Endodermal cell (in vitro differentiated cells): ENCODE measurements at regions not wholly inside any gene's neighbourhood (a gene's known extent, or its start where the extent isn't known, plus 50 kb on each side); places are given as distances from the start of the nearest gene placed in this dataset.
"Not testable (repeated sequence)": the region's sequence is repeated elsewhere in the genome, so short reads cannot be mapped to it uniquely, and the experiment has no call there.

Source experiments
- DNase-seq: peaks from one replicate; pipeline ENCODE4 v3.0.0-alpha.2; 2017
- H3K27ac ChIP-seq: 2 replicates; pipeline ENCODE4 v1.5.1; 2013; ENCODE audit warnings: mild to moderate bottlenecking, low read depth, low read length, moderate library complexity
- H3K27me3 ChIP-seq: 2 replicates; pipeline ENCODE4 v1.6.1; 2013; ENCODE audit warnings: mild to moderate bottlenecking, low read length, moderate library complexity; ENCODE audit not compliant: insufficient read depth, control insufficient read depth, poor library complexity, severe bottlenecking
- H3K36me3 ChIP-seq: 2 replicates; pipeline ENCODE4 v1.7.0; 2013; ENCODE audit warnings: mild to moderate bottlenecking, low read length, moderate library complexity; ENCODE audit not compliant: control insufficient read depth, insufficient read depth
- H3K4me1 ChIP-seq: one replicate; pipeline ENCODE4 v1.7.0; 2013; ENCODE audit warnings: low read length; ENCODE audit not compliant: control insufficient read depth, insufficient read depth
- H3K4me3 ChIP-seq: 2 replicates; pipeline ENCODE4 v1.5.1; 2013; ENCODE audit warnings: mild to moderate bottlenecking, low read length, moderate library complexity
- H3K9ac ChIP-seq: 2 replicates; pipeline ENCODE4 v1.6.1; 2013; ENCODE audit warnings: mild to moderate bottlenecking, low read length, moderate library complexity; ENCODE audit not compliant: poor library complexity, severe bottlenecking; ENCODE audit errors: extremely low read depth
- H3K9me3 ChIP-seq: 2 replicates; pipeline ENCODE4 v1.6.1; 2013; ENCODE audit warnings: mild to moderate bottlenecking, low read length, moderate library complexity; ENCODE audit not compliant: control insufficient read depth
- H3K27ac Mint-ChIP-seq: 2 replicates; pipeline ENCODE4 v1.8.0; 2020; ENCODE audit warnings: mixed read lengths
- H3K27me3 Mint-ChIP-seq: 2 replicates; pipeline ENCODE4 v1.8.0; 2021; ENCODE audit warnings: mild to moderate bottlenecking, mixed read lengths; ENCODE audit not compliant: insufficient read depth
- H3K36me3 Mint-ChIP-seq: 2 replicates; pipeline ENCODE4 v1.8.0; 2020; ENCODE audit warnings: low read depth, mixed read lengths
- H3K4me1 Mint-ChIP-seq: 2 replicates; pipeline ENCODE4 v1.8.0; 2020; ENCODE audit warnings: mixed read lengths
- H3K4me3 Mint-ChIP-seq: 2 replicates; pipeline ENCODE4 v1.8.0; 2020; ENCODE audit warnings: mild to moderate bottlenecking, moderate library complexity, mixed read lengths
- H3K9me3 Mint-ChIP-seq: 2 replicates; pipeline ENCODE4 v1.8.0; 2020; ENCODE audit warnings: mild to moderate bottlenecking, mixed read lengths
- WGBS, 2 experiments: methylation state at CpG; one replicate each; pipeline versions ENCODE4 v1.1.5 to v1.1.7; 2013; ENCODE audit warnings: missing lambda C conversion rate in 2 of 2, mixed read lengths in 1 of 2; ENCODE audit not compliant: insufficient coverage in 1 of 2, insufficient read length in 1 of 2; 5-methylcytosine and 5-hydroxymethylcytosine counted together
- TF ChIP-seq, protein P1 (sequence below): fragments of 200-600 bp; sonication (generic); conservative IDR thresholded peaks from 2 replicates; pipeline ENCODE4 v1.5.0; 2021; ENCODE audit warnings: antibody characterized with exemption, mild to moderate bottlenecking

DNA sequence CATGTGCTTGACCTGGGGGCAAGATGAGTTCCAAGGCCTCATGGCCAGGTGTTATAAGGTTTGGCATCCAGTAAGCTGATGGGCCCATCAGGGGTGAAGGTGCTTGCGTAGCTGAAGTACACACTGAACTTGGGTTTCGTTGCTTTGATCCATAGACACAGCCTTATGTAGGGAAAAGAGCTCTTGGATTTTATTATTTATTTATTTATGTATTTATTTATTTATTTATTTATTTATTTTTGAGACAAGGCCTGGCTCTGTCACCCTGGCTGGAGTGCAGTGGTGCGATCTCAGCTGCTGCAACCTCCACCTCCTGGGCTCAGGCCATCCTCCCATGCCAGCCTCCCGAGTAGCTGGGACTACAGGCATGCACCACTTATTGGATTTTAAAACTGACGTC lies 63.2 kb downstream of the FOXD2 start:
- H3K36me3 Mint-ChIP-seq: no peaks in the 10 kb centered on the region
- H3K27me3 ChIP-seq: peaks cover 47% of the 10 kb centered on the region
- 94 to 95% methylated on average over 3 to 5 of the region's 5 CpGs for WGBS, 2 experiments

DNA sequence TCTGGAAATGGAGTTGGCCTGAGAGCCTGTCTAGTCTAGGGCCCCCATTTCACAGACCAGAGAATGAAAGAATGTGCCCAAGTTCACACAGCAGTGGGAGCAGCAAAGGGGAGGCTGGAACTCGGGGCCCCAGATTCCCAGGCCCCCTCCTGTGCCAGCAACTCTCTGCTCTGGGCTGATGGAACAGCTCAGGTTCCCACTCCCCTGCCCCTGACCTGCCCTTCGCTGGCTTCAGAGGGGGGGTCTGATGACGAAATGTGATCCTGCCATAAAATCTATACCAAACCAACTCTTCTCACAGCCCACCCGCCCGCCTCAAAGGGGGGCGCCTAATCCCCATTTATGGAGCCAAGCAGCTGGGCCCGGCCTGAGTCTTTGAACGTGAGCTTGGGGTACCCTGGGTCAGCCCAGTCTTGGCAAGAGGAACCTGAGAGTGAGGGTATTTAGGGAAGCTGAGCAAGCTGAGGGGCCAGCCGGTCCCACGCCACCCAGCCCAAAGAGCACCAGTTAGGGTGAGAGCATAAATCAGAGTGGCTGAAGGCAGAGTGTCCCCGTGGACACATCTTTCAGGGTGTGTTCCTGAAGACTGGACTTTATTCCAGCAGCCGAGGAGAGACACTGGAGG lies 65.0 kb downstream of the FOXD2 start:
- Histone ChIP-seq H3K9me3 (no peaks in the 10 kb centered on the region), H3K4me1 (no peaks in the 10 kb centered on the region), H3K27me3 (peaks cover 51% of the 10 kb centered on the region), H3K9ac (no peak overlapping the region), H3K36me3 (no peaks in the 10 kb centered on the region), H3K4me3 (no peak overlapping the region), H3K27ac (no peak overlapping the region)
- Mint-ChIP-seq H3K4me1 (no peaks in the 10 kb centered on the region), H3K27ac (no peak overlapping the region), H3K36me3 (no peaks in the 10 kb centered on the region), H3K9me3 (no peaks in the 10 kb centered on the region), H3K27me3 (peaks cover 61% of the 10 kb centered on the region), H3K4me3 (no peak overlapping the region)
- no peak for DNase-seq
- TF ChIP-seq, protein P1, sequence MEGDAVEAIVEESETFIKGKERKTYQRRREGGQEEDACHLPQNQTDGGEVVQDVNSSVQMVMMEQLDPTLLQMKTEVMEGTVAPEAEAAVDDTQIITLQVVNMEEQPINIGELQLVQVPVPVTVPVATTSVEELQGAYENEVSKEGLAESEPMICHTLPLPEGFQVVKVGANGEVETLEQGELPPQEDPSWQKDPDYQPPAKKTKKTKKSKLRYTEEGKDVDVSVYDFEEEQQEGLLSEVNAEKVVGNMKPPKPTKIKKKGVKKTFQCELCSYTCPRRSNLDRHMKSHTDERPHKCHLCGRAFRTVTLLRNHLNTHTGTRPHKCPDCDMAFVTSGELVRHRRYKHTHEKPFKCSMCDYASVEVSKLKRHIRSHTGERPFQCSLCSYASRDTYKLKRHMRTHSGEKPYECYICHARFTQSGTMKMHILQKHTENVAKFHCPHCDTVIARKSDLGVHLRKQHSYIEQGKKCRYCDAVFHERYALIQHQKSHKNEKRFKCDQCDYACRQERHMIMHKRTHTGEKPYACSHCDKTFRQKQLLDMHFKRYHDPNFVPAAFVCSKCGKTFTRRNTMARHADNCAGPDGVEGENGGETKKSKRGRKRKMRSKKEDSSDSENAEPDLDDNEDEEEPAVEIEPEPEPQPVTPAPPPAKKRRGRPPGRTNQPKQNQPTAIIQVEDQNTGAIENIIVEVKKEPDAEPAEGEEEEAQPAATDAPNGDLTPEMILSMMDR: no peak
- 88 to 89% methylated on average over 5 to 12 of the region's 12 CpGs for WGBS, 2 experiments

More for the DNA sequence above, 63.2 kb downstream of the FOXD2 start:
- H3K4me3 Mint-ChIP-seq: no peak overlapping the region
- Histone ChIP-seq H3K4me3 (no peak overlapping the region), H3K4me1 (no peaks in the 10 kb centered on the region), H3K36me3 (no peaks in the 10 kb centered on the region), H3K27ac (no peak overlapping the region), H3K9me3 (no peaks in the 10 kb centered on the region), H3K9ac (no peak overlapping the region)
- no peak overlapping the region for H3K27ac Mint-ChIP-seq
- no peaks in the 10 kb centered on the region for H3K9me3 Mint-ChIP-seq
- TF ChIP-seq, protein P1: no peak
- no peak for DNase-seq
- no peaks in the 10 kb centered on the region for H3K4me1 Mint-ChIP-seq
- H3K27me3 Mint-ChIP-seq: peaks cover 56% of the 10 kb centered on the region

DNA sequence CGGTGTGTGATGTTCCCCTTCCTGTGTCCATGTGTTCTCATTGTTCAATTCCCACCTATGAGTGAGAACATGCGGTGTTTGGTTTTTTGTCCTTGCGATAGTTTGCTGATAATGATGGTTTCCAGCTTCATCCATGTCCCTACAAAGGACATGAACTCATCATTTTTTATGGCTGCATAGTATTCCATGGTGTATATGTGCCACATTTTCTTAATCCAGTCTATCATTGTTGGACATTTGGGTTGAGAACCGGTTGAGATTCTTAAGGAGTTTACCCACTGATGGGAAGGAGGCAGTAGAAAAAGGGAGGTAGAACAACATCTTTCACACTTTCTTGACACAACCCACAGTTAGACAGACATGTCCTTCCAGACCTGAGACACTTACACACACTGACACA lies 67.0 kb downstream of the FOXD2 start:
- H3K36me3 ChIP-seq, H3K4me1 Mint-ChIP-seq, DNase-seq, H3K4me1 ChIP-seq, H3K4me3 ChIP-seq, H3K4me3 Mint-ChIP-seq, H3K36me3 Mint-ChIP-seq, H3K27ac Mint-ChIP-seq, H3K9me3 ChIP-seq, H3K9ac ChIP-seq, H3K9me3 Mint-ChIP-seq, H3K27ac ChIP-seq: not testable (repeated sequence)
- H3K27me3 Mint-ChIP-seq: peaks cover 64% of the 10 kb centered on the region
- peaks cover 51% of the 10 kb centered on the region for H3K27me3 ChIP-seq
- WGBS, 2 experiments: 80 to 93% methylated on average over 1 of the region's 4 CpGs

DNA sequence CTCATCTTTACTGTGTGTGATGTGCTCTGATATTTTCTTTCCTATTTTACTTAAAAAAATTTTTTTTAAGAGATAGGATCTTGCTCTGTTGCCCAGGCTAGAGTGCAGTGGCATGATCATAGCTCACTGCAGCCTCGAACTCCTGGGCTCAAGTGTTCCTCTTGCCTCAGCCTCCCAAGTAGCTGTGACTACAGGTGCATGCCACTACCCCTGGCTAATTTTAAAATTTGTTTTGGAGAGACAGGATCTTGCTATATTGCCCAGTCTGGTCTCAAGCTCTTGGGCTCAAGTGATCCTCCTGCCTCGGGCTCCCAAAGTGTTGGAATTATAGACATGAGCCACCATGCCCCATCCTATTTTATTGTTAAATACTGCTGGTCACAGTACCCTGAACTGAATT lies 67.4 kb downstream of the FOXD2 start:
- no peaks in the 10 kb centered on the region for H3K36me3 ChIP-seq
- H3K27me3 Mint-ChIP-seq: peaks cover 68% of the 10 kb centered on the region
- no peaks in the 10 kb centered on the region for H3K9me3 ChIP-seq
- H3K9me3 Mint-ChIP-seq: no peaks in the 10 kb centered on the region
- H3K4me3 ChIP-seq: no peak overlapping the region
- H3K4me1 ChIP-seq: no peaks in the 10 kb centered on the region
- peaks cover 51% of the 10 kb centered on the region for H3K27me3 ChIP-seq
- no peaks in the 10 kb centered on the region for H3K36me3 Mint-ChIP-seq
- no peak overlapping the region for H3K27ac Mint-ChIP-seq
- no peak overlapping the region for H3K4me3 Mint-ChIP-seq
- TF ChIP-seq, protein P1: no peak
- H3K27ac ChIP-seq: no peak overlapping the region
- 77 to 81% methylated on average over 2 of the region's 2 CpGs for WGBS, 2 experiments
- H3K9ac ChIP-seq: no peak overlapping the region
- peak; percentile 7 for DNase-seq
- H3K4me1 Mint-ChIP-seq: peaks cover 3% of the 10 kb centered on the region
